Skin epidermis (tissue), 12 donors: ENCODE measurements at regions not wholly inside any gene's neighbourhood (a gene's known extent, or its start where the extent isn't known, plus 50 kb on each side); places are given as distances from the start of the nearest gene placed in this dataset.
A peak's percentile ranks its signal among the peaks of the same experiment; 100 is the strongest.
"Not testable (repeated sequence)": the region's sequence is repeated elsewhere in the genome, so short reads cannot be mapped to it uniquely, and the experiment has no call there.

Source experiments
- H3K27ac ChIP-seq, 21 experiments: fragments of 200-600 bp; sonication (generic) in 11 of 21; one replicate each; pipeline ENCODE4 v1.5.0; 2020; ENCODE audit warnings: mild to moderate bottlenecking in 3 of 21, inconsistent platforms in 2 of 21, moderate library complexity in 2 of 21
- H3K4me3 ChIP-seq, 7 experiments: fragments of 200-600 bp; sonication (generic) in 2 of 7; one replicate each; pipeline ENCODE4 v1.5.0; 2020; ENCODE audit warnings: inconsistent platforms in 2 of 7, mild to moderate bottlenecking in 2 of 7, moderate library complexity in 1 of 7

DNA sequence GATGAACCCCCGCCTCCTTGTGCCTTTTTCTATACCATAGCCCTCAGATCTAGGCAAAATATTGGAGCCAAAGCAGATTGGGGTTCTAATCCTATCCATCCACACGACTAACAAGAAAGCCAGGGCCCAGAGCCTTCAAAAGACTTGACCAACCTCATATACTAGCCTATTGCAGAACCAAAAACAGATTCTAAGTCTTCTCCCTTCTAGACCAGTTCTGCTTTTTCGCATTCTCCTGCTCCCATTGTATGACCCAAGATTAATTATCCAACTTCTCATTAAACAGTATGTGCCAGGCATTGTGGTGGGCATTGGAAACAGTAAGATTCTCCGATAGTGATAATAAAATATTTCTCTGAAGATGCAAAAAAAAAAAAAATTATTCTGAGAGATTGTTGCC lies 113.7 kb upstream of the JARID2 start:
- H3K4me3 ChIP-seq = no peak overlapping the region
- H3K27ac ChIP-seq = peak overlapping the region in 11 of 21 experiments; percentile 2 to 80 (median 41)

DNA sequence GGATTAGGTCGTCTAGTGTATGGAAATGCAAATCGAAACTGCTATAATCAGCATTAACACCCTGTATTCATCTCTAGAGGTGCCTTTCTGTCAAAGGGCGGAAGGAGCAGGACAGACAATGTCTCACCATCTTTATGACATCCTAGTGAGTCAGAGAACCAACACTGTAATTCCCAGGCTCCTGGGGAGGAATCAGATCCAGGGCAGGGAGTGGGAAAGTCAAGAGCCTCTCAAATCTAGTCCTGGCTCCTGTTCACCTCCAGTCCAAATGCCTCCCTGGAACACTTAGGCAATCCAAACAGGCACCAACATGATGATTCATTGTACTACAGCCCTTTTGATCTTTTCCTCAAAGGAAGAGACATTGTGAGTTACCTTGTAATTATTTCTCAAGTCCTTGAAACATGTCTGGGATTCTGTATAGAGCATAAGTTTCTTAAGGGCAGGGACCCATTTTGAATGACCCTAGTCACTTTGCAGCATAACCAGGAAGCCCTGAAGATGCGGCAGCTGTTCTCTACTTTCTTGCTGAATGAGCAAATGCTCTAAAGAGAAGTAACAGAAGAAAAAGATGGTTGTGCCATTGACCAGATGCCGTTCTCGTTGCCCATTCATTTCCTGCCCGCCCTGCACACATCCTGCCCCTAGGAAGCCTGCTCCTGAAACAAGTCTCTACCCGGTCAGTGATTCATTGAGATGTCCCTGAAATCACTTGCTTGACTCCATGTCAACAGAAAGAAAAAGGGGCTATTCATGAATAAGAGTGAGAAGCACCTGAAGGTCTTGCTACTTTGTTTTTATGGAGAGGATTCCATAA lies 112.8 kb upstream of the JARID2 start:
- no peak overlapping the region for H3K4me3 ChIP-seq
- peak overlapping the region in 15 of 21 experiments; percentile 7 to 80 (median 42) for H3K27ac ChIP-seq

DNA sequence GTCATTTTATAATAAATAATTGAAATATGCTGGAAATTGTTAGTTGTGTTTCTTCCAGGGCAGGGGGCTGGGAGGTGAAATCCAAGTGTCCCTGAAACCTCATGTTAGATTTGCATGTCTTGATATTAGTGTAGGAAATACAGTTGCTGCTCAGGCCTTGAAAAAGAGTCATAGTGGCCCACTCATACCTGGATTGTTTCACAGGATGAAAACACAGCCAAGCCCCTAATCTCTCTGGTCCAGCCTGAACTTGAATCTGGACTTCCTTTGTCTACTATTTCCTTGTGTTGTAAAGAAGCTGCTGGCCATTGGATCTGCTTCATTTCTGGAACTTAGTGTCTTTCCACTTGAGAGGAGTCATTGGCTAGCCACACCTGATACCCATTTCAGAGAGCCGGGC lies 108.8 kb upstream of the JARID2 start:
- Histone ChIP-seq H3K27ac (no peak overlapping the region), H3K4me3 (no peak overlapping the region)

DNA sequence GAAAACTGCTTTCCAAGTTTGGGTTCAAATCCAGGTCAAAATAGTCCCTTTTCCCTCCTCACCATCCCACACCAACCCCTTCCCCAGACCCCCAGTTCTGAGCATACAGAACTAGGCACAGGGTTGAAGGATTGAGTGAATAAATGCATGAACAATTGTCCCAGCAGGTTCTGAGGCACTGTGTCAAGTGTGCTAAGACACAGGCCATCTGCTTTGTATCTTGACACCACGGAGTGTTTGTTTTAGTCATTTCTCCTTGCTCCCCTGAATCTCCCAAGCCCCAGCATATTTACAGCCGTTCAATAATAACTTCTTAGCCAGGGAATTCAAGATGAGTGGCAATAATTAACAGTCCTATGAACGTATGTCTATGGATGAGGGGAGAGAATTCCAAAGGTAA lies 102.8 kb upstream of the JARID2 start:
- no peak overlapping the region for H3K27ac ChIP-seq
- no peak overlapping the region for H3K4me3 ChIP-seq

DNA sequence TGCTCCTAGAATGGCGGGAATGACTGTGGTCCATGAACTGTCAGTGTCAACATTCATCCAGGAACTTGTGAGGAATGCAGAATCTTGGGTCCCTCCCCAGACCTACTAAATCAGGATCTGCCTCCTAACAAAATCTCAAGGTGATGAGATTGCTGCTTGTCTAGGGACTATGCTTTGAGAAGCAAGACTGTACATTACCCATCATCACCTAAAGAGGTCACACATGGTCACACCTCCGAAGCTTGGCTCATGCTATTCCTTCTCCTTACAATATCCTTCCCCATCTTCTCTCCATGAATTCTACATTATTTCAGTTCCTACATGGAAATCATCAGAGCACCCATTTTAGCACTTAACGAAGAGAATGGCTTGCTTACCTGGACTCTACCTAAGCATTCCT lies 102.3 kb upstream of the JARID2 start:
- no peak overlapping the region for H3K27ac ChIP-seq
- H3K4me3 ChIP-seq = no peak overlapping the region

DNA sequence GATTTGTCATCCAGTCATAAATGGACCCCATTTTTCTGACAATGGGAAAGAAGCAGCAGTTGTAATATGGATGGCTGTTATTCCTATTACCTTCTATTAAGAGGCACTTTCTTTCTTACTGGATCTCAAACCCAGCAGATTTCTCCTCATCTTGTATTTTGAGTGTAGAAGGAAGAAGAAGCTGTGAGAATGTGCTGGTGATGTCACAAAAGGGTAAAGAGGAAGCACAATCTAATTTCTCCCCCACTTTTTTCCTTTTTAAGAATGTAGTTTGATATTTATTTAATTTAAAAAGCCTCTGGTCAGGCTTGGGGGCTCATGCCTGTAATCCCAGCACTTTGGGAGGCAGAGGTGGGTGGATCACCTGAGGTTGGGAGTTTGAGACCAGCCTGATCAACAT lies 100.0 kb upstream of the JARID2 start:
- H3K4me3 ChIP-seq = no peak overlapping the region
- no peak overlapping the region for H3K27ac ChIP-seq

DNA sequence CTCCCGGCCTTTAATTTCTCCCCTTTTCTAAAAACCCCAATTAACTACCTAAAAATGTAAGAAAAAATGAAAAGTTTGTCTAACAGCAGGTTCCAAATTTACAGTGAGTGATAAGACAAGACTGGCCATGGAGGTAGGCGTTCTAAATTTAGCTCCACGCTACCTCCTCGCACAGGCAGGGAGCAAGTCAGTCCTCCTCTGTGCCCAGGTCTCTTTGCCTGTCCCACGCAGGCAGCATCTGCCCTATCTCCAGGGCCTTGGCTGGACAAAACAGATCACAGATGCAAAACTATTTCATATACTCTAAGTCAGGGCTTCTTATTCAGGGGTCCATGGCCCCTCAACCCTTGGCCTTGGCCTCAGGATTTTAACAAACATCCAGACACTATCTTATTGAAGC lies 98.0 kb upstream of the JARID2 start:
- Histone ChIP-seq H3K4me3 (no peak overlapping the region), H3K27ac (peak overlapping the region in 5 of 21 experiments; percentile 9 to 57 (median 19))

DNA sequence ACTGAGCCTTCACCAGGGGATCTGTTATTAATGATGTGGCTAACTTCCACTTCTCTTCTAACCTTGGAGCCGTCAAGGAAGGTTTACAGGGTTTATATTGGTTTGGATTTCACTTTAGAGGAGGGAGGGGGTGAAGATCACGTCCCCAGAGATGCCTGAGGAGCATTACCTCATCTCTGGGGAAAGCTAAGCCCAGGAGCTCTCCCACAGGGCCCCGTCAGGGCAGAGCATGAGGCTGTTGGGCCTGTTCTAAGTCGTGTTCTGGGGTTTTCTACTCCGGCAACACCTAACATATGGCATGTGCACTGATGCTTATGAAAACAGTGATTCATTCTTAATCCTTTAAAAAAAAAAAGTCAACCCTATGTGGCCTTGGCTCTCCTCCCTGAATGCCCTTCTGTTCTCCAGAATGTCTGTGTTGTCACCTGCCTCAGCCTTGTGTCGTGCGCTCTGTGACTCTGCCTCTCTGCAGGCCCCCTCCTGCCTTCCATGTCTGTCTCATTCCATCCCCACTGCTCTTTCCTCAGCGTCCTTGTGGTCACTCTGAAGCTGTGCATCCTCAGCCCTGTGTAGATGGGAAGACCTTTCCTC lies 97.4 kb upstream of the JARID2 start:
- H3K4me3 ChIP-seq = no peak overlapping the region
- peak overlapping the region in 7 of 21 experiments; percentile 9 to 57 (median 36) for H3K27ac ChIP-seq

DNA sequence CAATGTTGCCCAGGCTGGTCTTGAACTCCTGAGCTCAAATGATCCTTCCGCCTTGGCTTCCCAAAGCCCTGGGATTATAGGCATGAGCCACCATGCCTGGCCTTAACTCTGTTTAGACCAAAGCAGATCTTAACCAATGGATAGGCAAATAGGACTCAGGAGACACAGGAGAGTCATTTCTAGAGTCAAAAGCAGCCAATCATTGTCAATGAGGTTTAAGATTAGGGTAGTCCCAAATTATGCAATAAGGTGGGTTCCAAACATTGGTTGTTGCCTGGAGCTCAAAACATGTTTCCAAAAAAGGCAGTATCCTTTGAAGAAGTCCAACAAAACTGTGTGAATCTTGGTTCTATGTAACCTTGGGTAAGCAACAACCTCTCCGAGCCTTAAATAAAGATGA lies 95.7 kb upstream of the JARID2 start:
- Histone ChIP-seq H3K4me3 (no peak overlapping the region), H3K27ac (no peak overlapping the region)

DNA sequence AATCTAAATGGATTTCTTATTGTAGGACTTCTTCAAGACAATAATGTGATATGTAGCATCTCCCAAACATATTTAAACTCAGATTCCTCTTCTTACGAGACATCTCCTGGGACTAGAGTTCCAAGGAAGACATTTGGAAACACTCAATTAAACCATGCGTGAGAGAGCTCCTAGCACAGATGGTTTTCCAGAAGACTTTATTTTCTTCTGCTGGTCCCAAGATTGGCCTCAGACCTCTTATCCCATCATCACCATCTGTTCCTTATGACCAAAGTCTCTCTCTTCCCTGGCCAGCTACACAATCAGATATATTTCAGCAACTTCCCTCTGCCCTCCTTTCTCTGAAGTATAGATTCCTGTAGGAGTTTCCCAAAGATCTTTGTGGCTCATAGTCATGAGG lies 93.2 kb upstream of the JARID2 start:
- Histone ChIP-seq H3K27ac (no peak overlapping the region), H3K4me3 (no peak overlapping the region)

DNA sequence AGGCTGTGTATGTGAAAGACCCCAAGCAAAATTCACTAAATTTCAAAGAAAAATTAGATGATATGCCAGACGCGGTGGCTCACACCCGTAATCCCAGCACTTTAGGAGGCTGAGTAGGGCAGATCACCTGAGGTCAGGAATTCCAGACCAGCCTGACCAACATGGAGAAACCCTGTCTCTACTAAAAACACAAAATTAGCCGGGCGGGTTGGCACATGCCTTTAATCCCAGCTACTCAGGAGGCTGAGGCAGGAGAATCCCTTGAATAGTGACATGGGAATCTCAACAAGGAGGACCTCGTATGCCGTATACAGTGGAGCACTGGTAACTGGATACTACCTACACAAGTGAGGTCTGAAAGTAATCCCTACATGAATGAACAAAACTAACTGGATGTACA lies 92.7 kb upstream of the JARID2 start:
- no peak overlapping the region for H3K4me3 ChIP-seq
- H3K27ac ChIP-seq = no peak overlapping the region

DNA sequence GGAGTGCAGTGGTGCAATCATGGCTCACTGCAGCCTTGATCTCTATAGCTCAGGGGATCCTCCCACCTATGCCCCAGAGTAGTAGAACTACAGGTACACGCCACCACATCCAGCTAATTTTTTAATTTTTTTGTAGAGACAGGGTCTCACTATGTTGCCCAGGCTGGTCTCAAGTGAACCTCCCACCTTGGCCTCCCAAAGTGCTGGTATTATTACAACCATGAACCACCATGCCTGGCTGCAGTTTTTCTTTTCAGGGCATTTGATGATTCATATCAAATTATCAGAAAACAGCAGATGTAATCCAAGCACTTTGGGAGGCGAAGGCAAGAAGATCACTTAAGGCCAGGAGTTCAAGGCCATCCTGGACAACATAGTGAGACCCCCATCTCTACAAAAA lies 88.4 kb upstream of the JARID2 start:
- H3K27ac ChIP-seq = no peak overlapping the region
- no peak overlapping the region for H3K4me3 ChIP-seq

DNA sequence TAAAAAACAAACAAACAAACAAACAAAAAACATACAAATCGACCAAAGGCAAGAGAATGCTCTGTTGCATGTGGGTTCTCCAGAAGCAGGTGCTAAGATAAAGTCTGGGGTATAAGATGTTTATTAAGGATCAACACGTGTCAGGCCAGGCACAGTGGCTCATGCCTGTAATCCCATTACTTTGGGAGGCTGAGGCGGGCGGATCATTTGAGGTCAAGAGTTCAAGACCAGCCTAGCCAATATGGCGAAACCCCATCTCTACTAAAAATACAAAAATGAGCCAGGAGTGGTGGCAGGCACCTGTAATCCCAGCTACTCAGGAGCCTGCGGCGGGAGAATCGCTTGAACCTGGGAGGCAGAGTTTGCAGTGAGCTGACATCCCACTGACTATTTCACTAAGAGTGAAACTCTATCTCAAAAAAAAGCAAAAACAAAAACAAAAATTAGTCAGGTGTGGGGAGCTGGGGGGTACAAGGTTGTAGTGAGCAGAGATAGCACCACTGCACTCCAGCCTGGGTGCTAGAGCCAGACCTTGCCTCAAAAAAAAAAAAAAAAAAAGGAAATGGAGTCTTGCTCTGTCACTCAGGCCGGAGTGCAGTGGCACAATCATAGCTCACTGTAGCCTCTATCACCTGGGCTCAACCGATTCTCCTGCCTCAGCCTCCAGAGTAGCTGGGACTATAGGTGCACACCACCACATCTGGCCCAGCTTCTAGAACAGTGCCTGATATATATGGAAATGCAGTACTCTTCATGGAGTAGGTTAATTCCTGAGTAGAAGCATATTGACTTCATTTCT lies 86.8 kb upstream of the JARID2 start:
- H3K4me3 ChIP-seq = no peak overlapping the region
- no peak overlapping the region for H3K27ac ChIP-seq

DNA sequence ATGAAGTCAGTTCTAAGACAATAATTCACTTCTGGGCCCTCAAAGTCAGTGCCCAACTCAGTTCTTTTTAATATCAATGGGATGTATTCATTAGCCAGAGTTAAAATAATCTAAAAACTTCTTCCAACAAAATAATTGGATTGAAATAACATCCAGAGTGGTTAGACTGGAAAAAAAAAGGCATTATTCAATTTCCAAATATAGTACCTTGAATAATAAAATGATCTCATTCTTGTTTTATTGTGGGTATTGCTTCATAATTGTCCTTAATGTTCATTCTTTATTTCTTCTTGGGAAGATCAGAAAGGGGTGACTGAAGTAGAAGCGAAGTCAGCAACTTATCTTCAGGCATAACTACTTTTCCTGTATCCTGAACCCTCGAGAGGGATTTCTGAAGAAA lies 85.1 kb upstream of the JARID2 start:
- Histone ChIP-seq H3K27ac (no peak overlapping the region), H3K4me3 (no peak overlapping the region)

DNA sequence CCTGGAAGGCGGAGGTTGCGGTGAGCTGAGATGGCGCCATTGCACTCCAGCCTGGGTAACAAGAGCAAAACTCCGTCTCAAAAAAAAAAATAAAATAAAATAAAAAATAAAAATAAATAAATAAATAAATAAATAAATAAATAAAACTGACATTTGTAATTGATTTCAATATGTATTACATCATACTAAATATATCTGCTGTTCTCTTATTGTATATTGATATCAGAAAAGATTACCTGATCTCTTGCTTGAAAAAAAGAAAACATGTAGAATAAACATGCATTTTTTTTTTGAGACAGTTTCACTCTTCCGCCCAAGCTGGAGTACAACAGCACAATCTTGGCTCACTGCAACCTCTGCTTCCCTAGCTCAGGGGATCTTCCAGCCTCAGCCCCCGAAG lies 81.0 kb upstream of the JARID2 start:
- H3K4me3 ChIP-seq, H3K27ac ChIP-seq: not testable (repeated sequence)

DNA sequence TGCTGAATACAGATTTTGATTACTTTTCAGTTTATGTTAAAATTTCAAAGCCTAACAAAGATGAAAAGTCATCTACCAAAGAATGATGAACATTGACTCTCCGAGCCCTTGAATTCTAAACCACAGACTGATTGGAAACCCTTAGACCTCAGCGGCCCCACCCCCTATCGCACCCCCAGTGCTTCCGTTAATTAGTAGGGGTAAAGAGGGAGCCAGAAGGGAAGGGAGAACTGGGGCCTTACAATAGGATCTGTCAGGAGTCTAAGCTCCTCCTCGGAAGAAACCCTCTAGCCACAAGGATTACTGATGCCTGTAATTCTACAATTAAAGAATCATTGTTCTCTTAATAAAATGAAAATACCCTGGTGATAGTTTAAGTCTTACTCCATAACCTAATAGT lies 79.7 kb upstream of the JARID2 start:
- Histone ChIP-seq H3K4me3 (no peak overlapping the region), H3K27ac (no peak overlapping the region)

DNA sequence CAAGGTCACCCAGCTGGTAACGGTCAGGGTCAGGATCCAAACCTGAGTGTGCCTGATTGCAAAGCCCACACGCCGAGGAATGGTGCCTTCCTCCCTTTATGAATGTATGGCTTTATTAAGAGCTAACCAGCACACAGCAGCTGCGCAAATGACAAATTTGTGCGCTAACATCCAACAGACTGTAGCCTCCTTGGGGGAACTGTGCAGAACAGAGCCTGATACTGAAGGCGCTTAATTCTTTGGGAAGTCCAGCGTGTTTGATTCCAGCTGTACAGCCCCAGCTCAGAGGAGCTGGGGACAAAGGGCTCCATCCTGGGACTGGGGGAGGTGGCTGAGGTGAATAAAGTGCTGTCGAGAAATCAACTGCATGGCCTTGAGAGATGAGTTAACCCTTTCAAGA lies 75.7 kb upstream of the JARID2 start:
- Histone ChIP-seq H3K27ac (no peak overlapping the region), H3K4me3 (no peak overlapping the region)

DNA sequence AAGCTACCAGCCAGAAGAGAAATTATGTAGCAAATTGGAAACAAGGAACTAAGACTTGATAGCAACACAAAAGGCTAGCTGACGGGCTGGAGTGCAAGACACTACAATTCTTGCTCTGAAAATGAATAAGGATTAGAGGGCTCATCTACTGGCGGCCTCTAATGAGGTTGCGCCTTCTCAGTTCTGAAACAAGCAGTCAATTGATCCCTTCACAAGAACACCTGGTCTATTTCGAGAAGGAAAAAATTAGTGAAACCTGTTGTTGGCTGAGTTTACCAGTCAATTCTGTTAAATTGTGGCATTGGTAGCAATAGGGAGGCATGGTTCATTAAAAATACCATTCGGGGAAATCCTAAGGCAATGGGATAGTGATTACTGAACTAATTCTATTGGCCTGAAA lies 74.8 kb upstream of the JARID2 start:
- Histone ChIP-seq H3K4me3 (no peak overlapping the region), H3K27ac (no peak overlapping the region)

DNA sequence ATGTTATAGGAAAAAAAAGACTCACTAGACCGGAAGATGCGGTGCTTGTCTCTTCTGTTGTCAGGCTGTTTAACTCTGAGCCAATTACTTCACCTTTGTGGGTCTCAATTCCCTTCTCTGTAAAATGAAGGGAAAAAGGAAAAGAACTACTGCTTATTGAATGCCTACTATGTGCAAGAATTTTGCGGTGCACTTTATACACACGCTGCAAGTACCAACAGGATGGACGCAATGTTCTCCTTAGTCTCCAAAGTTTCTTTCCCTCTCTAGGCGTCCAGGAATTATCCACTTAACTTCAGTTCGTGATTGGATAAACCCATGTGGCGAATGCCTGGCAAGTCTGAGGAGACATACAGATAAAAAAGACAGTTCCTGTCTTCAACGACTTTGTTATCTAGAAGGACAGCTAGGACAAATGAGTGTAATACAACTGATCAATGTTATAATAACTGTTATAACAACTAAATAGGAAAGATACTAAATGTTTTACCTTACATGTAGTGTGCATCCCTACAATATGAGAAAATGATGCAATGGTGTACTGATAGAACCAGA lies 69.0 kb upstream of the JARID2 start:
- no peak overlapping the region for H3K27ac ChIP-seq
- H3K4me3 ChIP-seq = no peak overlapping the region

DNA sequence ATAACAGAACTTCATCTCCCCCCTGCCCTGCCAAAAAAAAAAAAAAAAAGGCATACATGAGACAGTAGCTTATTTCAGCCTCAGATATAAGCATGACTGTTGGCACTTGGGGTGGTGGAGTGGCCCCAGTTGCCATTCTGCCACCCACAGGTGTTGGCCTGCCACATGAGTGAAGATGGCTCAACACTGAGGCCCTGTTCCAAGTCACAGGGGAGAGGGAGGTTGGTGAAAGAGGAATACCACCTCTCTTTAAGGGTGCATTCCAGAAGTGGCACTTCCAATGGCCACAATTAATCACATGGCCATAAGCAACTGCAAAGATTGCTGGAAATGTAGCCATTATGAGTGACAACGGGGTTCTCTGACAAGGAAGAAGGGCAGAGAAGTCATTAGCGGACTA lies 61.9 kb upstream of the JARID2 start:
- H3K4me3 ChIP-seq = no peak overlapping the region
- H3K27ac ChIP-seq = no peak overlapping the region

DNA sequence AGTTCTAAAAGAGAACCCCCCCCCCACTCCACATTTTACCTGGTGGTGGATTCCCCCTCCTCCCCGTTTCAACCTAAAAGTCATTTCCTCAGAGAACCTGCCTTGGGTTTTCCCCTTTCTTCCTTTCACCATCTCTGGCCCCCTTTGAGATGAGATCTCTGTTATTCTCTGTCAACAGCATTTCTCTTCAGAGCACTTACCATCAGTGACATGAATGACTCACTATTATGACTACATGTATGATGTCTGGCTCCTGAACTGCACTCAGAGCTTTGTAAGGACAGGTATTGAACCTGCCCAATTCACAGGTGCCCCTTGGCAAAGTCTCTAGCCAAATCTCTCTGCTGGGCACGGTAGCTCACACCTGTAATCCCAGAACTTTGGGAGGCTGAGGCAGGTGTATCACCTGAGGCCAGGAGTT lies 61.4 kb upstream of the JARID2 start:
- H3K27ac ChIP-seq = no peak overlapping the region

More for the DNA sequence above, 61.4 kb upstream of the JARID2 start:
- no peak overlapping the region for H3K4me3 ChIP-seq
